Activated CD4-positive, alpha-beta memory T cell treated with anti-CD3 and anti-CD28 coated beads, Interleukin-2, amount 10 ng/mL, durations not matched to agents 7 days and 5 days (primary cell): ENCODE measurements at regions not wholly inside any gene's neighbourhood (a gene's known extent, or its start where the extent isn't known, plus 50 kb on each side); places are given as distances from the start of the nearest gene placed in this dataset.

ENCODE experiments used
- CTCF ChIA-PET: fragments of 350-600 bp; sonication (Branson Sonifier 250); formaldehyde crosslinking; loops from one replicate; lab custom pipeline; 2021; ENCODE audit warnings: antibody characterized with exemption, inconsistent platforms; lab: Charles Lee
- POLR2A ChIA-PET: fragments of 350-600 bp; sonication (Branson Sonifier 250); formaldehyde crosslinking; loops from one replicate; lab custom pipeline; 2021; ENCODE audit warnings: antibody characterized with exemption; lab: Charles Lee
- DNase-seq: peaks from one replicate; pipeline ENCODE4 v3.0.0-alpha.2; 2020
- H3K27ac Mint-ChIP-seq: one replicate; pipeline ENCODE4 v1.8.0; 2021; ENCODE audit warnings: mild to moderate bottlenecking, mixed read lengths
- H3K27me3 Mint-ChIP-seq: one replicate; pipeline ENCODE4 v1.8.0; 2021; ENCODE audit warnings: mixed read lengths
- H3K36me3 Mint-ChIP-seq: one replicate; pipeline ENCODE4 v1.8.0; 2021; ENCODE audit warnings: low read depth, mixed read lengths
- H3K4me1 Mint-ChIP-seq: one replicate; pipeline ENCODE4 v1.8.0; 2021; ENCODE audit warnings: mixed read lengths
- H3K4me3 Mint-ChIP-seq: one replicate; pipeline ENCODE4 v1.8.0; 2021; ENCODE audit warnings: mild to moderate bottlenecking, mixed read lengths
- H3K9me3 Mint-ChIP-seq: one replicate; pipeline ENCODE4 v1.8.0; 2021; ENCODE audit warnings: mixed read lengths

- no peaks in the 10 kb centered on the region for H3K9me3 Mint-ChIP-seq
These were observed 73.4 kb downstream of the NTMT2 start for GRCh38 chr1:170219163-170219562.

DNA sequence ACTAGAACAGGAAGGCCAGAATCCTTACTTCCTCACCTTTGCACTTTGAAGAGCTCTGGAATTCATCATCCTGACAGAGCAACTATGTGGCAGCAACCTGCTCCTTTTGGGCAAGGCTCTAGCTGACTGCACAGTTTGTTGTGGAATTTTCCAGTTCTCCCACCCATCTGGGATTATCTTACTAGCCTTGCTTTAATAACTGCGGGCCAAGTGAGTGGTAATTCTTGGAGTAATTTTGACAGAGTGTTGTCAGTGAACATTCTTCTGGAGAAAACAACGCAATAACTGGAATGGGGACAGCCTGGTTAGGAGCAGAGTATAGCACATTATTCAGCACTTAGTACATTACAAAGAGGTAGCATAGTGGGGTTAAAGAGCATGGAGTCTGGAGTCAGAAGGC, 75.3 kb downstream of the NTMT2 start:
- peaks cover 5% of the 10 kb centered on the region for H3K27me3 Mint-ChIP-seq
- no peak overlapping the region for H3K27ac Mint-ChIP-seq
- ChIA-PET POLR2A (no interaction called here), CTCF (no interaction called here)
- H3K4me3 Mint-ChIP-seq, result no peak overlapping the region
- no peaks in the 10 kb centered on the region for H3K4me1 Mint-ChIP-seq
- no peaks in the 10 kb centered on the region for H3K9me3 Mint-ChIP-seq
- DNase-seq, result no peak
- H3K36me3 Mint-ChIP-seq, result no peaks in the 10 kb centered on the region

More at GRCh38 chr1:170219163-170219562, 73.4 kb downstream of the NTMT2 start:
- POLR2A ChIA-PET, result interaction anchor here (1.3 kb wide), 1 partner anchor 78 kb away, joined by 3 read pairs; no protein-coding TSS in a partner anchor
- Mint-ChIP-seq H3K4me3 (no peak overlapping the region), H3K27me3 (peaks cover 13% of the 10 kb centered on the region), H3K27ac (no peak overlapping the region), H3K36me3 (no peaks in the 10 kb centered on the region), H3K4me1 (no peaks in the 10 kb centered on the region)
- CTCF ChIA-PET, result no interaction called here
- no peak for DNase-seq

- CTCF ChIA-PET, result no interaction called here
- no peaks in the 10 kb centered on the region for H3K4me1 Mint-ChIP-seq
- no peaks in the 10 kb centered on the region for H3K9me3 Mint-ChIP-seq
- H3K27ac Mint-ChIP-seq, result no peak overlapping the region
- H3K4me3 Mint-ChIP-seq, result no peak overlapping the region
- no peak for DNase-seq
- peaks cover 4% of the 10 kb centered on the region for H3K27me3 Mint-ChIP-seq
- no peaks in the 10 kb centered on the region for H3K36me3 Mint-ChIP-seq
- POLR2A ChIA-PET, result no interaction called here
These were observed 75.7 kb downstream of the NTMT2 start for GRCh38 chr1:170221495-170221894.

- Mint-ChIP-seq H3K36me3 (no peaks in the 10 kb centered on the region), H3K9me3 (no peaks in the 10 kb centered on the region)
- POLR2A ChIA-PET, result no interaction called here
These were observed 78.7 kb downstream of the NTMT2 start for GRCh38 chr1:170224469-170224868.

GRCh38 chr1:170225781-170226530, 80.2 kb downstream of the NTMT2 start:
- Mint-ChIP-seq H3K36me3 (no peaks in the 10 kb centered on the region), H3K27ac (no peak overlapping the region), H3K4me1 (no peaks in the 10 kb centered on the region), H3K4me3 (no peak overlapping the region), H3K9me3 (no peaks in the 10 kb centered on the region), H3K27me3 (peaks cover 6% of the 10 kb centered on the region)
- POLR2A ChIA-PET, result no interaction called here
- CTCF ChIA-PET, result no interaction called here
- DNase-seq, result no peak

More at GRCh38 chr1:170224469-170224868, 78.7 kb downstream of the NTMT2 start:
- Mint-ChIP-seq H3K4me1 (no peaks in the 10 kb centered on the region), H3K4me3 (no peak overlapping the region), H3K27ac (no peak overlapping the region), H3K27me3 (peaks cover 6% of the 10 kb centered on the region)
- no peak for DNase-seq
- CTCF ChIA-PET, result no interaction called here

- H3K27me3 Mint-ChIP-seq, result peaks cover 6% of the 10 kb centered on the region
- ChIA-PET CTCF (no interaction called here), POLR2A (no interaction called here)
- no peaks in the 10 kb centered on the region for H3K4me1 Mint-ChIP-seq
- DNase-seq, result no peak
- no peaks in the 10 kb centered on the region for H3K9me3 Mint-ChIP-seq
- H3K27ac Mint-ChIP-seq, result no peak overlapping the region
- H3K36me3 Mint-ChIP-seq, result no peaks in the 10 kb centered on the region
- H3K4me3 Mint-ChIP-seq, result no peak overlapping the region
These were observed 81.0 kb downstream of the NTMT2 start for GRCh38 chr1:170226767-170227166.

DNA sequence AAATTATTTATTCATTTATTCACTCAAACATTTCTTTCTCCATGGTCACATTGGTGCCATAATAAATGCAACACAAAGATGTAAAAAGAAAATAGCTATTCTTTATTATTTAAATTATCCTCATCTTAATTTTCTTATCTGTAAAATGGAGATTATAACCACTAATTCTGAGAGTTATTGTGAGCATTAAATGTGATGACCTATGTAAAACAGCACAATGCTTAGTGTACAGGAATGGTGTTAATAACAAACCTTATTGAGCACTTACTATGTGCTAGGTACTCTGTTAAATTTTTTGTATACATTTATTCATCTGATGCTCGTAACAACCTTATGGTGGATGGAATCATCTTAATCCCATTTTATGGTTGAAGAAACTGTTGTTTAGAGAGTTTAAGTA, 84.6 kb downstream of the NTMT2 start:
- H3K4me3 Mint-ChIP-seq, result no peak overlapping the region
- H3K36me3 Mint-ChIP-seq, result no peaks in the 10 kb centered on the region
- H3K4me1 Mint-ChIP-seq, result no peaks in the 10 kb centered on the region
- no peak overlapping the region for H3K27ac Mint-ChIP-seq
- peaks cover 4% of the 10 kb centered on the region for H3K27me3 Mint-ChIP-seq
- no peak for DNase-seq
- H3K9me3 Mint-ChIP-seq, result no peaks in the 10 kb centered on the region
- CTCF ChIA-PET, result no interaction called here
- POLR2A ChIA-PET, result no interaction called here

DNA sequence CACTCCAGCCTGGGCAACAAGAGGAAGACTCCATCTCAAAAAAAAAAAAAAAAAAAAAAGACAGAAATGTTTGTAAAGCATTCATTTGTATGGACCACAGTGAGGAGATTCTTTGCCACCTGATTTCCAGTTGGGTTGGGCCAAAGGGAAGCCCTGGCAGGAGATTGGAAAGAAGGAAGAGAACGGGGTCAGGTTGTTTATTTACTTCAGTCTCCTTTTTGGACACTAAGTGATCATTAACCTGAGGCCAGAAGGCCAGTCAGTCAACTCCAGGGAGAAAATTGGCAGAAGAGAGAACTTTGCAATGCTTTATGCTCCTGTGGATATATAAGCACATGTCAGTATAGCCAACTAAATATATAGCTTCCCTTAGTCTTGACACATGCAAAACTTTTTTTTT, 85.9 kb downstream of the NTMT2 start:
- no peaks in the 10 kb centered on the region for H3K36me3 Mint-ChIP-seq
- POLR2A ChIA-PET, result no interaction called here
- no peaks in the 10 kb centered on the region for H3K4me1 Mint-ChIP-seq
- peaks cover 4% of the 10 kb centered on the region for H3K27me3 Mint-ChIP-seq
- CTCF ChIA-PET, result no interaction called here
- no peak overlapping the region for H3K4me3 Mint-ChIP-seq
- no peak for DNase-seq
- H3K9me3 Mint-ChIP-seq, result no peaks in the 10 kb centered on the region
- H3K27ac Mint-ChIP-seq, result no peak overlapping the region

DNA sequence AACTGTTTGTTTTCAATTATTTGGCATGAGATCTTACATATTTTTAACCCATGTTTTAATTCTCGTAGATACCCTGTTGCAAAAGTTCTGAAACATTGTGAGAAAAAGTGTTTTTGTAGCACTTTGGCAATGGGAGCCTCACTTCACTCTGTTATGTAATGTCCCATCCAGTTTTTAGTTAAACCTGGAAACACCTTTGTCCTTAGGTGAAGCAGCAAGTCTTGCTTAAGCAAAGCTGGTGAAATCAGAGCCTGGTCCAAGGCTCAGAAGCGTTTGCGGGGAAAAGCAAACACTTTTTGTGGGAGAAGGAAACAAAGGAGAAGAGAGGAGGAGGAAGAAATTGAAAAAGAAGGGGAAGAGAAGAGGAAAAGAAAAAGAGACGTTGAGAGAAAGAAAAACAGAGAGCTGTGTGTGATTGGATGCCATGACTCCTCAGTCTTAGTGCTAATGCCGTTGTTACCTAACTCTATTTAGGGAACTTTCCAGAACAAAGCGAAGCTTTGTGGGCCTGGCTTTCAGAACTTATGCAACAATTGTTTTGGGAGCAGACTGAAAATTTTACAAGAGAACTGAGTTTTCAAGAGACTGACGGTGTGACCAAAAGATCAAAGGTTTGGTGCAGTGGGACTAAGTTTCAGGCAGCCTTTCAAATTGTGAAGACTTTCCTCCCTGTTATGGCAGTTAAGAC, 93.1 kb downstream of the NTMT2 start:
- no peaks in the 10 kb centered on the region for H3K9me3 Mint-ChIP-seq
- no peaks in the 10 kb centered on the region for H3K36me3 Mint-ChIP-seq
- no peak overlapping the region for H3K4me3 Mint-ChIP-seq
- no peaks in the 10 kb centered on the region for H3K4me1 Mint-ChIP-seq
- H3K27ac Mint-ChIP-seq, result no peak overlapping the region
- ChIA-PET POLR2A (no interaction called here), CTCF (no interaction called here)
- no peak for DNase-seq
- H3K27me3 Mint-ChIP-seq, result no peaks in the 10 kb centered on the region

GRCh38 chr1:170239445-170239844, 93.7 kb downstream of the NTMT2 start:
- Mint-ChIP-seq H3K4me3 (no peak overlapping the region), H3K27ac (no peak overlapping the region), H3K27me3 (no peaks in the 10 kb centered on the region), H3K4me1 (no peaks in the 10 kb centered on the region), H3K36me3 (no peaks in the 10 kb centered on the region), H3K9me3 (no peaks in the 10 kb centered on the region)
- ChIA-PET CTCF (no interaction called here), POLR2A (no interaction called here)
- DNase-seq, result no peak

- POLR2A ChIA-PET, result no interaction called here
- CTCF ChIA-PET, result no interaction called here
These were observed 94.7 kb downstream of the NTMT2 start for GRCh38 chr1:170240409-170240808.

GRCh38 chr1:170241266-170241851, 95.6 kb downstream of the NTMT2 start:
- no peak for DNase-seq
- Mint-ChIP-seq H3K27ac (no peak overlapping the region), H3K36me3 (no peaks in the 10 kb centered on the region), H3K27me3 (peaks cover 1% of the 10 kb centered on the region), H3K9me3 (no peaks in the 10 kb centered on the region), H3K4me1 (no peaks in the 10 kb centered on the region), H3K4me3 (no peak overlapping the region)
- ChIA-PET CTCF (no interaction called here), POLR2A (no interaction called here)

More at GRCh38 chr1:170240409-170240808, 94.7 kb downstream of the NTMT2 start:
- Mint-ChIP-seq H3K4me3 (no peak overlapping the region), H3K9me3 (no peaks in the 10 kb centered on the region), H3K36me3 (no peaks in the 10 kb centered on the region), H3K27me3 (peaks cover 1% of the 10 kb centered on the region), H3K27ac (no peak overlapping the region), H3K4me1 (no peaks in the 10 kb centered on the region)
- no peak for DNase-seq

GRCh38 chr1:170247751-170248521, 102.2 kb downstream of the NTMT2 start:
- no peak overlapping the region for H3K27ac Mint-ChIP-seq
- peaks cover 14% of the 10 kb centered on the region for H3K4me1 Mint-ChIP-seq
- H3K4me3 Mint-ChIP-seq, result no peak overlapping the region
- ChIA-PET POLR2A (no interaction called here), CTCF (no interaction called here)
- peaks cover 1% of the 10 kb centered on the region for H3K27me3 Mint-ChIP-seq
- peaks cover 5% of the 10 kb centered on the region for H3K9me3 Mint-ChIP-seq
- no peak for DNase-seq
- no peaks in the 10 kb centered on the region for H3K36me3 Mint-ChIP-seq
